GM12873 (cell line): ENCODE measurements at regions not wholly inside any gene's neighbourhood (a gene's known extent, or its start where the extent isn't known, plus 50 kb on each side); places are given as distances from the start of the nearest gene placed in this dataset.

Source experiments
- CTCF ChIP-seq: IDR thresholded peaks from 2 replicates; pipeline ENCODE4 v1.5.1; 2012; ENCODE audit warnings: low read depth, mild to moderate bottlenecking, moderate library complexity, low read length, control low read depth; ENCODE audit not compliant: insufficient read depth; ENCODE audit errors: missing control alignments

- TF ChIP-seq CTCF: no peak
Observed at GRCh38 chr3:106004826-106005225, 136.0 kb upstream of the CBLB start.

GRCh38 chr3:106006001-106006400 is 137.2 kb upstream of the CBLB start:
- no peak for TF ChIP-seq CTCF

GRCh38 chr3:106006571-106006970 is 137.8 kb upstream of the CBLB start:
- TF ChIP-seq CTCF: no peak

GRCh38 chr3:106007512-106007911 is 138.7 kb upstream of the CBLB start:
- TF ChIP-seq CTCF: no peak

- no peak for TF ChIP-seq CTCF
Observed at GRCh38 chr3:106008766-106009165, 140.0 kb upstream of the CBLB start.

GRCh38 chr3:106010829-106011228 is 142.0 kb upstream of the CBLB start:
- TF ChIP-seq CTCF: no peak

- no peak for TF ChIP-seq CTCF
Observed at GRCh38 chr3:106013971-106014370, 145.2 kb upstream of the CBLB start.
